ENCODE measurements at regions not wholly inside any gene's neighbourhood (a gene's known extent, or its start where the extent isn't known, plus 50 kb on each side); places are given as distances from the start of the nearest gene placed in this dataset.
A peak's percentile ranks its signal among the peaks of the same experiment; 100 is the strongest.
"Not testable (repeated sequence)": the region's sequence is repeated elsewhere in the genome, so short reads cannot be mapped to it uniquely, and the experiment has no call there.

- TF ChIP-seq CTCF (IDR thresholded peaks at IDR 0.05; ENCODE audit: insufficient read depth, low read length), result no peak
- H3K4me3 ChIP-seq (ENCODE audit: low read depth, low read length), result no peak overlapping the region
- DNase-seq (ENCODE audit: low read depth), result peak; percentile 33
Observed at GRCh38 chr2:180876506-180876905, 103.9 kb upstream of the UBE2E3 start.

GRCh38 chr2:180873219-180873618, 107.2 kb upstream of the UBE2E3 start:
- DNase-seq (ENCODE audit: low read depth), result no peak
- no peak overlapping the region for H3K4me3 ChIP-seq (ENCODE audit: low read depth, low read length)
- TF ChIP-seq CTCF (IDR thresholded peaks at IDR 0.05; ENCODE audit: insufficient read depth, low read length), result no peak

- not testable (repeated sequence) for DNase-seq (ENCODE audit: low read depth)
Observed at GRCh38 chr2:180872781-180873180, 107.6 kb upstream of the UBE2E3 start.

GRCh38 chr2:180872255-180872654, 108.2 kb upstream of the UBE2E3 start:
- DNase-seq (ENCODE audit: low read depth), result peak; percentile 9
- TF ChIP-seq CTCF (IDR thresholded peaks at IDR 0.05; ENCODE audit: insufficient read depth, low read length), result no peak
- H3K4me3 ChIP-seq (ENCODE audit: low read depth, low read length), result no peak overlapping the region

More at GRCh38 chr2:180872781-180873180, 107.6 kb upstream of the UBE2E3 start:
- H3K4me3 ChIP-seq (ENCODE audit: low read depth, low read length), result not testable (repeated sequence)

GRCh38 chr2:180871649-180872048, 108.8 kb upstream of the UBE2E3 start:
- no peak for DNase-seq (ENCODE audit: low read depth)
- no peak for TF ChIP-seq CTCF (IDR thresholded peaks at IDR 0.05; ENCODE audit: insufficient read depth, low read length)
- no peak overlapping the region for H3K4me3 ChIP-seq (ENCODE audit: low read depth, low read length)

- no peak for DNase-seq (ENCODE audit: low read depth)
- TF ChIP-seq CTCF (IDR thresholded peaks at IDR 0.05; ENCODE audit: insufficient read depth, low read length), result no peak
- no peak overlapping the region for H3K4me3 ChIP-seq (ENCODE audit: low read depth, low read length)
Observed at GRCh38 chr2:180849851-180850250, 130.6 kb upstream of the UBE2E3 start.

- H3K4me3 ChIP-seq (ENCODE audit: low read depth, low read length), result no peak overlapping the region
- no peak for DNase-seq (ENCODE audit: low read depth)
- TF ChIP-seq CTCF (IDR thresholded peaks at IDR 0.05; ENCODE audit: insufficient read depth, low read length), result no peak
Observed at GRCh38 chr2:180848393-180848792, 132.0 kb upstream of the UBE2E3 start.

Measured in fibroblast of the aortic adventitia (primary cell).